K562 (cell line): ENCODE measurements at regions not wholly inside any gene's neighbourhood (a gene's known extent, or its start where the extent isn't known, plus 50 kb on each side); places are given as distances from the start of the nearest gene placed in this dataset.

Experiments used
- AFF1 ChIP-seq, 2 experiments: fragments of 450-650 bp; IDR thresholded peaks; 2 replicates each; pipeline ENCODE4 v1.6.1; 2018; ENCODE audit warnings: mild to moderate bottlenecking in 2 of 2, low read depth in 1 of 2; ENCODE audit not compliant: partially characterized antibody in 2 of 2
- CC2D1A ChIP-seq: fragments of 450-650 bp; IDR thresholded peaks from 2 replicates; pipeline ENCODE4 v1.6.1; 2017; ENCODE audit warnings: mild to moderate bottlenecking
- CGGBP1 ChIP-seq: fragments of 250-450 bp; sonication (Bioruptor Pico); IDR thresholded peaks from 2 replicates; pipeline ENCODE4 v1.9.0; 2021; ENCODE audit warnings: mild to moderate bottlenecking
- E2F3 ChIP-seq: fragments of 250-450 bp; sonication (Bioruptor Pico); IDR thresholded peaks from 2 replicates; pipeline ENCODE4 v1.4.0; 2020; ENCODE audit warnings: mild to moderate bottlenecking
- HOMEZ ChIP-seq: fragments of 250-450 bp; sonication (Bioruptor Pico); IDR thresholded peaks from 2 replicates; pipeline ENCODE4 v1.4.0; 2020; ENCODE audit warnings: mild to moderate bottlenecking, moderate library complexity
- PTTG1 ChIP-seq: fragments of 450-650 bp; IDR thresholded peaks from 2 replicates; pipeline ENCODE4 v1.6.1; 2016; ENCODE audit warnings: low read depth, mild to moderate bottlenecking, missing genetic modification characterization, missing compliant biosample characterization
- RCOR1 ChIP-seq, 2 experiments: IDR thresholded peaks; 2 replicates each; pipeline ENCODE4 v1.6.1; 2012; ENCODE audit warnings: low read depth in 2 of 2, low read length in 2 of 2, borderline replicate concordance in 1 of 2, improper control_type of control experiment in 1 of 2
- STAT5A ChIP-seq: IDR thresholded peaks from 2 replicates; pipeline ENCODE4 v1.6.1; 2012; ENCODE audit warnings: low read length, inconsistent platforms, borderline replicate concordance
- ZBTB33 ChIP-seq: sonication (generic); formaldehyde crosslinking; IDR thresholded peaks from 2 replicates; pipeline ENCODE4 v1.8.1; 2023; ENCODE audit warnings: mild to moderate bottlenecking, missing genetic modification reagents
- ZNF174 ChIP-seq: fragments of 250-450 bp; sonication (Bioruptor Pico); IDR thresholded peaks from 2 replicates; pipeline ENCODE4 v1.4.0; 2020; ENCODE audit warnings: mild to moderate bottlenecking
- ZNF764 ChIP-seq: fragments of 250-450 bp; sonication (Bioruptor Pico); IDR thresholded peaks from 2 replicates; pipeline ENCODE4 v1.4.0; 2020; ENCODE audit warnings: low read depth, mild to moderate bottlenecking, moderate library complexity

GRCh38 chr10:57119684-57120083 is 758.6 kb upstream of the ZWINT start (continued):
- TF ChIP-seq AFF1 (IDR thresholded peaks at IDR 0.05; ENCODE audit: low read depth in 1 of 2, partially characterized antibody in 2 of 2) (no peak), ZBTB33 (CRISPR knock-in tag) (no peak), STAT5A (no peak), ZNF174 (CRISPR knock-in tag) (no peak), HOMEZ (CRISPR knock-in tag) (no peak), E2F3 (no peak), PTTG1 (tag) (no peak), ZNF764 (CRISPR knock-in tag) (no peak), RCOR1 (IDR thresholded peaks at IDR 0.05; ENCODE audit: borderline replicate concordance in 1 of 2, low read depth in 2 of 2, low read length in 2 of 2) (no peak), CC2D1A (no peak), CGGBP1 (no peak)
